ENCODE measurements at regions not wholly inside any gene's neighbourhood (a gene's known extent, or its start where the extent isn't known, plus 50 kb on each side); places are given as distances from the start of the nearest gene placed in this dataset.
A peak's percentile ranks its signal among the peaks of the same experiment; 100 is the strongest.

DNA sequence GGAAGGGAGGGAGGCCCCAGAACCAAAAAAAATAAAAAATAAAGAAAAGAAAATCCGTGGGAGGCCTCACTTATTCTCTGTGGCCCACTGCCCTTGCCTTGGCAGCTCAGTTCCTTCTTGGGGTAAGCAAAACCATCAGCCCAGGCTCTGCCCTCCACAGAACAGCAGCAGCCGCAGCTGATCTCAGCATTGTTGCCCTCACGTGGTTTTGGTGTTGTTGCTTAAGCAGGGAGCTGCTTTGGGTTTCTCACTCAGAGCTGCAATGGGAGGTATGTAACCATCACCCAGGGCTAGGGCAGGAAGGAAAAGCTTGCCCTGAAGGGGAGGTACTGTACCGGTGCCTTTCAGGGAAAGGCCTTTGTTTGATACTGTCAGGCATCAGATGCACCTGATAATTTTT lies 374.7 kb upstream of the WWC1 start:
- H3K4me3 ChIP-seq (ENCODE audit: low read depth, low read length) = no peak overlapping the region
- DNase-seq (ENCODE audit: low read depth) (no peak), FAIRE-seq (no peak)
- TF ChIP-seq, protein P1, sequence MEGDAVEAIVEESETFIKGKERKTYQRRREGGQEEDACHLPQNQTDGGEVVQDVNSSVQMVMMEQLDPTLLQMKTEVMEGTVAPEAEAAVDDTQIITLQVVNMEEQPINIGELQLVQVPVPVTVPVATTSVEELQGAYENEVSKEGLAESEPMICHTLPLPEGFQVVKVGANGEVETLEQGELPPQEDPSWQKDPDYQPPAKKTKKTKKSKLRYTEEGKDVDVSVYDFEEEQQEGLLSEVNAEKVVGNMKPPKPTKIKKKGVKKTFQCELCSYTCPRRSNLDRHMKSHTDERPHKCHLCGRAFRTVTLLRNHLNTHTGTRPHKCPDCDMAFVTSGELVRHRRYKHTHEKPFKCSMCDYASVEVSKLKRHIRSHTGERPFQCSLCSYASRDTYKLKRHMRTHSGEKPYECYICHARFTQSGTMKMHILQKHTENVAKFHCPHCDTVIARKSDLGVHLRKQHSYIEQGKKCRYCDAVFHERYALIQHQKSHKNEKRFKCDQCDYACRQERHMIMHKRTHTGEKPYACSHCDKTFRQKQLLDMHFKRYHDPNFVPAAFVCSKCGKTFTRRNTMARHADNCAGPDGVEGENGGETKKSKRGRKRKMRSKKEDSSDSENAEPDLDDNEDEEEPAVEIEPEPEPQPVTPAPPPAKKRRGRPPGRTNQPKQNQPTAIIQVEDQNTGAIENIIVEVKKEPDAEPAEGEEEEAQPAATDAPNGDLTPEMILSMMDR (IDR thresholded peaks at IDR 0.05; ENCODE audit: insufficient read depth, low read length, severe bottlenecking) = no peak
- no peaks in the 10 kb centered on the region for H3K36me3 ChIP-seq (ENCODE audit: control insufficient read depth, insufficient read depth, low read length)
- H3K27me3 ChIP-seq (ENCODE audit: control insufficient read depth, insufficient read depth, low read length) = no peaks in the 10 kb centered on the region

DNA sequence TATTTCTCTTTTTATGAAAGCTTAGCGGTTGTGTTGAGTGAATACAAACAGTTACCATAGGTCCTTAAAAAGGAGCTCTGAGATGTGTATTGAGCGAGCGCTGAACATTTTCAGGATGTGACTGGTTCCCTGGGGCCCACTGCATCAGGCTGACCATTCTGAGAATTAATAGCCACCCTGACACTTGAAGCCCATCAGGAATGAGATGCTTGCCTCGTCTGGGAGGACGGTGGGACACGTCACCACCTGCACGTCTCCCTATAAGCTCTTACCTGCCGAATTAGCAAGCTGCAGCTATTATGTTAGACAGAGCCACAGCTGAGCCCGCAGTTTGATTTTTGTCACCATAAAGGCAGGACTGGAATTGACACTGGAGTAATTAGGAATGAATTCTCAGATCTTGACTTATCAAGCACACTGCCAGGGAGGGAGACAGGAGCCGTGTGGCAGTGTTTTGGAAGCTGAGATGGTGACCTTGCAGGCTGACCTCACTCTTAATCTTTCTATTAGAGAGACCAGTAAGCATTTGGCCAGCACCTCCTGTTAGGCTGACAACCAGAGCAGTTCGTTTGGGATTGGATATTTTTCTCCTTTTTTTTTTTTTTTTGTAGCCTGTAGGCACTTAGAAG lies 373.1 kb upstream of the WWC1 start:
- Histone ChIP-seq H3K36me3 (ENCODE audit: control insufficient read depth, insufficient read depth, low read length) (no peaks in the 10 kb centered on the region), H3K4me3 (ENCODE audit: low read depth, low read length) (no peak overlapping the region), H3K27me3 (ENCODE audit: control insufficient read depth, insufficient read depth, low read length) (no peaks in the 10 kb centered on the region)
- FAIRE-seq = no peak
- TF ChIP-seq, protein P1 (IDR thresholded peaks at IDR 0.05; ENCODE audit: insufficient read depth, low read length, severe bottlenecking) = no peak
- DNase-seq (ENCODE audit: low read depth) = no peak

DNA sequence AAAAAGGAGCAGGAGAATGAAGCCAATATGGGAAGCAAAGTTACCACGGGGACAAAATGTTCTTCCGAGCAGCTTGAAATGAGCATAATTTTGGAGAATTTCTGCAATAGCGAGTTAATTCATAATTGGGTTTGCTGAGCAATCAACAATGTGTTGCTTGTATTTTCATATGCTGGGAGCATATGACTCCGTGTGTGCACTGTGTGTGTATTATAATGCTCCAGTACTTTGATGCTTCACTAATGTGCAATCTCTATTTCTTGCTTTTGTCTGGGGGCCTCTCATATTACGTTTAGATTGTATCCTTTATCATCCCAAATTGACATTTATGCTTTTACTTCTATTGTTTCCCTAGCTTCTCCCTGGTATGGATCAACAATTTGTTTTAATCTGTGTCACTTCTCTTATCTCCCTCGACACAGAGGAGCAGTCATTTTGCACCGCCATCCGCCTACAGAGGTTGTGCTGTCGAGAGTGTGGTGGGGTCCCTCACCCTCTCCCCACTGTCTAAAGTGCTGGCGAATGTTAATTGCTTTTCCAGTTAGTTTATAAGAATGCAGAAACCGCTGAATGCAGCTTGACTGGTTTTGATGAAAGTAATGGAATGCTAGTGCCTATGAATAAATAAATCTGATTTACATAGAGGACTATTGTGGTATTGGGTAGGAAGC lies 372.5 kb upstream of the WWC1 start:
- Histone ChIP-seq H3K4me3 (ENCODE audit: low read depth, low read length) (no peak overlapping the region), H3K36me3 (ENCODE audit: control insufficient read depth, insufficient read depth, low read length) (no peaks in the 10 kb centered on the region), H3K27me3 (ENCODE audit: control insufficient read depth, insufficient read depth, low read length) (no peaks in the 10 kb centered on the region)
- no peak for DNase-seq (ENCODE audit: low read depth)
- TF ChIP-seq, protein P1 (IDR thresholded peaks at IDR 0.05; ENCODE audit: insufficient read depth, low read length, severe bottlenecking) = no peak
- FAIRE-seq = no peak

DNA sequence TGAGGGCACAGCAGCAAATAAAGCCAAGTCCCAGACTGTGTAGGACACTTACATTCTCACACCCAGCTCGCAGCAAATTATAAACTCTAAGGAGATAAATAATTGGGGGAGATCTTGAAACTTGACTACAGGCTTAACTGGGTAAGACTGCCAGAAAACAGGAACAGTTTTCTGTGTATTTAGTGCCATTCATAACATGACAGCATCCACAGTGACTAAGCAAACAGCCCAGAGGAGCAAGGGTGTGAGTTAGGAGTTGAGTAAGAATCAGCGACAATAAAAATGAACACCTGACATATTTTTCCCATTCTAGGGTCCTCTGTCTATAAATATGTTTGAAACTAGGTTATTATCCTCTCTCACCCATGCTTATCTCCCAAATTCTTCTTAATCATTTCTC lies 370.9 kb upstream of the WWC1 start:
- no peaks in the 10 kb centered on the region for H3K27me3 ChIP-seq (ENCODE audit: control insufficient read depth, insufficient read depth, low read length)
- FAIRE-seq = no peak
- H3K4me3 ChIP-seq (ENCODE audit: low read depth, low read length) = no peak overlapping the region
- peak; percentile 72 for DNase-seq (ENCODE audit: low read depth)
- TF ChIP-seq, protein P1 (IDR thresholded peaks at IDR 0.05; ENCODE audit: insufficient read depth, low read length, severe bottlenecking) = no peak
- H3K36me3 ChIP-seq (ENCODE audit: control insufficient read depth, insufficient read depth, low read length) = peaks cover 2% of the 10 kb centered on the region

DNA sequence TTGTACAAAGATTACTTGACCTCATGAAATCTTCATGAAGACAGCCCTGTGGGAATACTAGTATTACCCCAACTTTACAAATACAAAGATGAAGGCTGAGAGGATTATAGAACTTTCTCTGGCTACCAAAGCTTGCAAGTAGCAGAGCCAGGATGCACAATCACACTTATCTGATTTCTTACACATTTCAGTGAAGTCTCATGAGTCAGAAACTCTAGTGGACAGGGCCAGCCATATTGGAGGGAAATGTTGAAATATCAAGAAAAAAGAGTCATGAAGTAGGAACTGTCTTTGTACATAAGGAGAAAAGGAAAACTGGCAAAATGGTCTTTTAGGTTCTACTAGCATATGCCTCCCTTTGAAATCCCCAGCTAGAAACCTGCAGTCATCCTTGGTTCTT lies 369.6 kb upstream of the WWC1 start:
- DNase-seq (ENCODE audit: low read depth) (no peak), FAIRE-seq (no peak)
- TF ChIP-seq, protein P1 (IDR thresholded peaks at IDR 0.05; ENCODE audit: insufficient read depth, low read length, severe bottlenecking) = no peak
- no peak overlapping the region for H3K4me3 ChIP-seq (ENCODE audit: low read depth, low read length)
- peaks cover 2% of the 10 kb centered on the region for H3K36me3 ChIP-seq (ENCODE audit: control insufficient read depth, insufficient read depth, low read length)
- H3K27me3 ChIP-seq (ENCODE audit: control insufficient read depth, insufficient read depth, low read length) = no peaks in the 10 kb centered on the region

All from bronchial epithelial cell (primary cell).